SKM-1 treated with dmso at 0.1 percent for 144 hours (cell line): ENCODE measurements at regions not wholly inside any gene's neighbourhood (a gene's known extent, or its start where the extent isn't known, plus 50 kb on each side); places are given as distances from the start of the nearest gene placed in this dataset.
"Not testable (repeated sequence)": the region's sequence is repeated elsewhere in the genome, so short reads cannot be mapped to it uniquely, and the experiment has no call there.

Source experiments
- DNase-seq: peaks from one replicate; lab custom pipeline; 2025; ENCODE audit not compliant: unreplicated experiment; lab: John Stamatoyannopoulos, UW

GRCh38 chr13:48583859-48584311, 51.0 kb upstream of the RCBTB2 start:
- no peak for DNase-seq

GRCh38 chr13:48585456-48585840, 52.6 kb upstream of the RCBTB2 start:
- DNase-seq: no peak

GRCh38 chr13:48586591-48587103, 53.8 kb upstream of the RCBTB2 start:
- no peak for DNase-seq

GRCh38 chr13:48588120-48588519, 55.2 kb upstream of the RCBTB2 start:
- no peak for DNase-seq

GRCh38 chr13:48590141-48590901, 57.4 kb upstream of the RCBTB2 start:
- DNase-seq: no peak

- DNase-seq: not testable (repeated sequence)
Observed at GRCh38 chr13:48591124-48591872, 58.4 kb upstream of the RCBTB2 start.

- no peak for DNase-seq
Observed at GRCh38 chr13:48591889-48592687, 59.2 kb upstream of the RCBTB2 start.

- DNase-seq: no peak
Observed at GRCh38 chr13:48592688-48593049, 59.8 kb upstream of the RCBTB2 start.

GRCh38 chr13:48593536-48593935, 60.2 kb upstream of the CYSLTR2 start:
- DNase-seq: peak; percentile 10

GRCh38 chr13:48594096-48594815, 59.5 kb upstream of the CYSLTR2 start:
- no peak for DNase-seq

- peak; percentile 76 for DNase-seq
Observed at GRCh38 chr13:48595431-48596429, 58.0 kb upstream of the CYSLTR2 start.

GRCh38 chr13:48600374-48601364, 53.1 kb upstream of the CYSLTR2 start:
- DNase-seq: no peak

GRCh38 chr13:48602296-48603016, 51.3 kb upstream of the CYSLTR2 start:
- DNase-seq: no peak

GRCh38 chr13:48603375-48603774, 50.4 kb upstream of the CYSLTR2 start:
- no peak for DNase-seq
